LNCaP clone FGC (cell line): ENCODE measurements at regions not wholly inside any gene's neighbourhood (a gene's known extent, or its start where the extent isn't known, plus 50 kb on each side); places are given as distances from the start of the nearest gene placed in this dataset.

ENCODE experiments used
- DNase-seq: peaks from one replicate; pipeline ENCODE4 v3.0.0-alpha.2; 2011; ENCODE audit warnings: low read depth
- H3K4me3 ChIP-seq: 2 replicates; pipeline ENCODE4 v1.5.1; 2011; ENCODE audit warnings: mild to moderate bottlenecking, low read depth, low read length, control low read depth
- CTCF ChIP-seq: IDR thresholded peaks from 2 replicates; pipeline ENCODE4 v1.5.1; 2012; ENCODE audit warnings: mild to moderate bottlenecking; ENCODE audit not compliant: control insufficient read depth, insufficient read depth; ENCODE audit errors: extremely low read depth

DNA sequence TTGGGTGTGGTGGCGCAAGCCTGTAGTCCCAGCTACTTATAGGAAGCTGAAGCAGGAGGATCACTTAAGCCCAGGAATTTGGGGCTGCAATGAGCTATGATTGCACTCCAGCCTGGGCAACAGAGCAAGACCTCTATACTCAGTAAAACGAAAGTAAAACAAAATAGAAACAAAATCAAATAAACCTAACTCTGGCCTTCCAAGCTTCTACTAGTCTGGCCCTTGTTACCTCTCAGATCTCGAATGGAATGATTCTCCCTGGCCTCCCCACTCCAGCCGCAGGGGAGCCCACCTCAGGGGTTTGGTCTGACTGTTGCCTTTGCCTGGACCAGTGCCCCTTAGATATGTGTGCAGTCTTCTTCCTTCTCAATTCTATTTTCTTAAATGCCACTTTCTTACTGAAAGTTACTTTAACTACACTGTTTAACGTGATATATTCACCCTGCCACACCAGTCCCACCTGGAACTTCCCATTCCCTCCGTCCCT lies 160.0 kb upstream of the GCFC2 start:
- no peak for TF ChIP-seq CTCF
- no peak for DNase-seq
- H3K4me3 ChIP-seq, result no peak overlapping the region

GRCh38 chr2:75870133-75870532 lies 159.4 kb upstream of the GCFC2 start:
- TF ChIP-seq CTCF, result no peak
- H3K4me3 ChIP-seq, result no peak overlapping the region
- DNase-seq, result no peak

DNA sequence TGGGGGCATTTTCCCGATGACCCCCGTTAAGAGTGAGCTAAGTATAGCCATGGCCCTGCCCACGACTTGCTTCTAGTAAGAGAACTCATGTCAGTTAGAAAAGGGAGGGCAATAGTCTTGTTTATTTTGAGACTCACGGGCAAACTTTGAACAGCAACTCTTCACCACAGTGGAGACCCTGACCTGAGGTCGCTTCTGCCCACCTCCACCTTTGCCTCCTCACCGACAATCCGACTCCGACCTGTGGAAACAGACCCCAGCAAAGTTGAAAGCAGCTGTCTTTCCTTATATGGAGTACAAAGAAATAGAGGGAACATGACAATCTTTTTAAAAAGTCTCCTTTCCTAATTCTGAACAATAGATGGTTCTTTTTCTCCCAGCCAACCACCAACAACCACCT lies 155.0 kb upstream of the GCFC2 start:
- TF ChIP-seq CTCF, result no peak
- no peak overlapping the region for H3K4me3 ChIP-seq
- no peak for DNase-seq

- no peak for DNase-seq
- TF ChIP-seq CTCF, result no peak
- no peak overlapping the region for H3K4me3 ChIP-seq
Observed at GRCh38 chr2:75865083-75865482, 154.4 kb upstream of the GCFC2 start.

- DNase-seq, result no peak
- no peak overlapping the region for H3K4me3 ChIP-seq
- no peak for TF ChIP-seq CTCF
Observed at GRCh38 chr2:75862547-75862946, 151.8 kb upstream of the GCFC2 start.

- no peak for DNase-seq
- no peak for TF ChIP-seq CTCF
Observed at GRCh38 chr2:75853436-75853835, 142.7 kb upstream of the GCFC2 start.

DNA sequence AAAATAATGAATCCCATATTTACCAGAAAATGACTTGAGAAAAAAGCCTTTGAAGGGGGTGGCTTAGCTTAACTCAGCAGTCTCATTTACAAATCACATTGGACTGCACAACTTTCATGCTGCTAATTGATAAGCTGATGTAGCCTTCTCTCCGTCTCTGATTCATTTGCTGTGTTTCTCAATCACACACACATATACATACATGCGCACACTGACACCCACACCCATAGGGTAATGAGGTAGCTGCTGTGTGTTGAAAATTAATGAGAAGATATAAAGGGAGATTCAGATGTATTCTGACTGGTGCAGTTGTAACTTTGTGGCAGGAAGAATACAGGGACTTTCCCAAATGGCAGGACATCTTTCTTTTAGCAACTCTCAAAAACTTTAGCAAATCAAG lies 141.9 kb upstream of the GCFC2 start:
- DNase-seq, result no peak
- TF ChIP-seq CTCF, result no peak

More at GRCh38 chr2:75853436-75853835, 142.7 kb upstream of the GCFC2 start:
- H3K4me3 ChIP-seq, result no peak overlapping the region

More for the DNA sequence above, 141.9 kb upstream of the GCFC2 start:
- no peak overlapping the region for H3K4me3 ChIP-seq
